ENCODE measurements at regions not wholly inside any gene's neighbourhood (a gene's known extent, or its start where the extent isn't known, plus 50 kb on each side); places are given as distances from the start of the nearest gene placed in this dataset.

DNA sequence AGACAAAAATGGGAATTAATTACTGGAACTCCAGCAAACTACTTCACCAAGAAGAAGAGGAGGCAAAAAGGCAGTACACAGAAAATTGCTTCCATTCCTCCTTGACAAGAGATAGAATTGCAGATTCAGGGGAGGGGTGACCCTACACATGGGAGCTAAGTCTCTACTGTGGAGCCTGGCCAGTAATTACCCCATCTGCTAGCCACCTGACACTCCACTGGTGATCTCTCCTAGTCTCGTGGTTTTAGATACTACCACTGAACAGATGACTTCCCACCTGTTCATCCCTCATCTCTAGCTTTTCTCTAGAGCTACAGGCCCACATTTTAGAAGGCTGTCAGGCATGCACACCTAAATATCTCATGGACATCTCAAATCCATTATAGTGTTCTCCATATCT, 224.3 kb upstream of the NR2F2 start:
- no peak overlapping the region for H3K4me2 ChIP-seq (ENCODE audit: extremely low read depth, insufficient read depth, low read length)
- H2AFZ ChIP-seq (ENCODE audit: low read length), result no peak overlapping the region
- no peaks in the 10 kb centered on the region for H3K27me3 ChIP-seq (ENCODE audit: control insufficient read depth, insufficient read depth, low read length)
- H3K9me3 ChIP-seq (ENCODE audit: control insufficient read depth, insufficient read depth, low read depth, low read length), result no peaks in the 10 kb centered on the region
- no peak overlapping the region for H3K4me3 ChIP-seq (replicated peaks in 1 of 4; ENCODE audit: control extremely low read depth in 1 of 4, insufficient read depth in 1 of 4, low read depth in 3 of 4, low read length in 4 of 4)
- H3K27ac ChIP-seq (ENCODE audit: insufficient read depth, low read length), result no peak overlapping the region
- no peaks in the 10 kb centered on the region for H4K20me1 ChIP-seq (ENCODE audit: control insufficient read depth, extremely low read depth, insufficient read depth, low read length)
- TF ChIP-seq EZH2 (IDR thresholded peaks at IDR 0.05; ENCODE audit: low read length, missing control alignments), result no peak
- TF ChIP-seq, protein P1, sequence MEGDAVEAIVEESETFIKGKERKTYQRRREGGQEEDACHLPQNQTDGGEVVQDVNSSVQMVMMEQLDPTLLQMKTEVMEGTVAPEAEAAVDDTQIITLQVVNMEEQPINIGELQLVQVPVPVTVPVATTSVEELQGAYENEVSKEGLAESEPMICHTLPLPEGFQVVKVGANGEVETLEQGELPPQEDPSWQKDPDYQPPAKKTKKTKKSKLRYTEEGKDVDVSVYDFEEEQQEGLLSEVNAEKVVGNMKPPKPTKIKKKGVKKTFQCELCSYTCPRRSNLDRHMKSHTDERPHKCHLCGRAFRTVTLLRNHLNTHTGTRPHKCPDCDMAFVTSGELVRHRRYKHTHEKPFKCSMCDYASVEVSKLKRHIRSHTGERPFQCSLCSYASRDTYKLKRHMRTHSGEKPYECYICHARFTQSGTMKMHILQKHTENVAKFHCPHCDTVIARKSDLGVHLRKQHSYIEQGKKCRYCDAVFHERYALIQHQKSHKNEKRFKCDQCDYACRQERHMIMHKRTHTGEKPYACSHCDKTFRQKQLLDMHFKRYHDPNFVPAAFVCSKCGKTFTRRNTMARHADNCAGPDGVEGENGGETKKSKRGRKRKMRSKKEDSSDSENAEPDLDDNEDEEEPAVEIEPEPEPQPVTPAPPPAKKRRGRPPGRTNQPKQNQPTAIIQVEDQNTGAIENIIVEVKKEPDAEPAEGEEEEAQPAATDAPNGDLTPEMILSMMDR (conservative IDR thresholded peaks at IDR 0.05 in 1 of 2, IDR thresholded peaks at IDR 0.05 in 1 of 2; ENCODE audit: low read depth in 1 of 2, low read length in 2 of 2), result no peak
- no peaks in the 10 kb centered on the region for H3K4me1 ChIP-seq (ENCODE audit: control insufficient read depth, extremely low read depth, insufficient read depth, low read length)
- no peak for DNase-seq (ENCODE audit: low read depth in 2 of 2)
- H3K9ac ChIP-seq (ENCODE audit: insufficient read depth, low read length), result no peak overlapping the region
- H3K79me2 ChIP-seq (ENCODE audit: control insufficient read depth, insufficient read depth, low read length), result no peaks in the 10 kb centered on the region
- H3K36me3 ChIP-seq (ENCODE audit: control insufficient read depth, insufficient read depth, low read length), result no peaks in the 10 kb centered on the region

DNA sequence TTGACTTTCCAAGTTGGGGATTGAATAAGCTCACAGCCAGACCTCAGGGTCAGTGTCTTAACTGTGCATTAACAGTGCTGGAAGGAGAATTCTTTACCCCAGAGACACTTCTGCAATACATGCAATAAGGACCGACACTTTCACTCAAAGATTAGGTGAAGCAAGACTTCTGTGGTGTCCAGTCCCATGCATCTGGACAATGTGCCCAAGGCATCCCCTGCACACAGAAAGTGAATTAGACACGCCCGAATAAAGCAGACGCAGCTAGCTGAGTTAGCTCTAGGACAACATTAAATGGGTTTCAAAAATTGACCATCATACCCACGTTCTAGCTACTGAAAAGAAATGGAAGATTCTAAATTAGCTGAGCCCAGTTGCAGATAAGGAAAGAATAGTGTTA, 223.9 kb upstream of the NR2F2 start:
- no peaks in the 10 kb centered on the region for H4K20me1 ChIP-seq (ENCODE audit: control insufficient read depth, extremely low read depth, insufficient read depth, low read length)
- no peaks in the 10 kb centered on the region for H3K79me2 ChIP-seq (ENCODE audit: control insufficient read depth, insufficient read depth, low read length)
- H2AFZ ChIP-seq (ENCODE audit: low read length), result no peak overlapping the region
- H3K4me2 ChIP-seq (ENCODE audit: extremely low read depth, insufficient read depth, low read length), result no peak overlapping the region
- H3K27ac ChIP-seq (ENCODE audit: insufficient read depth, low read length), result no peak overlapping the region
- no peak overlapping the region for H3K4me3 ChIP-seq (replicated peaks in 1 of 4; ENCODE audit: control extremely low read depth in 1 of 4, insufficient read depth in 1 of 4, low read depth in 3 of 4, low read length in 4 of 4)
- H3K27me3 ChIP-seq (ENCODE audit: control insufficient read depth, insufficient read depth, low read length), result no peaks in the 10 kb centered on the region
- no peak for DNase-seq (ENCODE audit: low read depth in 2 of 2)
- H3K9me3 ChIP-seq (ENCODE audit: control insufficient read depth, insufficient read depth, low read depth, low read length), result no peaks in the 10 kb centered on the region
- no peak overlapping the region for H3K9ac ChIP-seq (ENCODE audit: insufficient read depth, low read length)
- no peaks in the 10 kb centered on the region for H3K4me1 ChIP-seq (ENCODE audit: control insufficient read depth, extremely low read depth, insufficient read depth, low read length)
- TF ChIP-seq EZH2 (IDR thresholded peaks at IDR 0.05; ENCODE audit: low read length, missing control alignments), result no peak
- TF ChIP-seq, protein P1 (conservative IDR thresholded peaks at IDR 0.05 in 1 of 2, IDR thresholded peaks at IDR 0.05 in 1 of 2; ENCODE audit: low read depth in 1 of 2, low read length in 2 of 2), result no peak
- no peaks in the 10 kb centered on the region for H3K36me3 ChIP-seq (ENCODE audit: control insufficient read depth, insufficient read depth, low read length)

DNA sequence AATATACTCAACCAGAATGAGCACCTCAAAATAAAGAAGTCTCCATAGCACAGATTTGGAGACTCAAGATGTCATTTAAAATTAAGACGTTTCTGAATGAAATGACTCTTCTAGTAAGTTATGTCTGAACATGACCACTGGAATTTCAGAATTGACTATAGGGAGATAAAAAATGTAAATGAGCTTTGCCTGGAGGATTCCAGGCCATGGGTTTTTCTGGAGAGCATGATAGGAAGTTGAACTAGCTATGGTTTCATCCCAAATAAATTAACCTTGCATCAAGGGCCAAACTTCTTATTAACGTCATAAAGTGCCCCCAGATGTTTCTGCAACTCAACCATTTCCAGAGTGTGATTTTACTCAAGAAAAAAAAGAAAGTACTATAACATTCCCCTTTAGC, 222.6 kb upstream of the NR2F2 start:
- Histone ChIP-seq H3K4me2 (ENCODE audit: extremely low read depth, insufficient read depth, low read length) (no peak overlapping the region), H3K27me3 (ENCODE audit: control insufficient read depth, insufficient read depth, low read length) (no peaks in the 10 kb centered on the region), H4K20me1 (ENCODE audit: control insufficient read depth, extremely low read depth, insufficient read depth, low read length) (no peaks in the 10 kb centered on the region), H3K4me3 (replicated peaks in 1 of 4; ENCODE audit: control extremely low read depth in 1 of 4, insufficient read depth in 1 of 4, low read depth in 3 of 4, low read length in 4 of 4) (no peak overlapping the region), H2AFZ (ENCODE audit: low read length) (no peak overlapping the region), H3K27ac (ENCODE audit: insufficient read depth, low read length) (no peak overlapping the region), H3K9me3 (ENCODE audit: control insufficient read depth, insufficient read depth, low read depth, low read length) (no peaks in the 10 kb centered on the region), H3K9ac (ENCODE audit: insufficient read depth, low read length) (no peak overlapping the region), H3K36me3 (ENCODE audit: control insufficient read depth, insufficient read depth, low read length) (no peaks in the 10 kb centered on the region), H3K79me2 (ENCODE audit: control insufficient read depth, insufficient read depth, low read length) (no peaks in the 10 kb centered on the region), H3K4me1 (ENCODE audit: control insufficient read depth, extremely low read depth, insufficient read depth, low read length) (no peaks in the 10 kb centered on the region)
- peak in 1 of 2 donors; percentile 81 for DNase-seq (ENCODE audit: low read depth in 2 of 2)
- TF ChIP-seq EZH2 (IDR thresholded peaks at IDR 0.05; ENCODE audit: low read length, missing control alignments), result no peak
- TF ChIP-seq, protein P1 (conservative IDR thresholded peaks at IDR 0.05 in 1 of 2, IDR thresholded peaks at IDR 0.05 in 1 of 2; ENCODE audit: low read depth in 1 of 2, low read length in 2 of 2), result no peak

Data from fibroblast of lung (primary cell).